ENCODE measurements at regions not wholly inside any gene's neighbourhood (a gene's known extent, or its start where the extent isn't known, plus 50 kb on each side); places are given as distances from the start of the nearest gene placed in this dataset.

- TF ChIP-seq RAD21 (IDR thresholded peaks at IDR 0.05; ENCODE audit: low read depth) (no peak), CEBPB (IDR thresholded peaks at IDR 0.05) (no peak), EP300 (IDR thresholded peaks at IDR 0.05; ENCODE audit: borderline replicate concordance) (no peak), USF1 (IDR thresholded peaks at IDR 0.05) (no peak), TAF1 (IDR thresholded peaks at IDR 0.05; ENCODE audit: low read depth) (no peak), YY1 (IDR thresholded peaks at IDR 0.05; ENCODE audit: low read depth) (no peak), TEAD4 (IDR thresholded peaks at IDR 0.05) (no peak), NFIC (IDR thresholded peaks at IDR 0.05) (no peak), FOXM1 (IDR thresholded peaks at IDR 0.05; ENCODE audit: borderline replicate concordance, low read depth) (no peak), TCF12 (IDR thresholded peaks at IDR 0.05; ENCODE audit: low read depth) (no peak), ZBTB7A (IDR thresholded peaks at IDR 0.05; ENCODE audit: low read depth) (no peak), EGR1 (IDR thresholded peaks at IDR 0.05) (no peak)
- TF ChIP-seq, protein P1, sequence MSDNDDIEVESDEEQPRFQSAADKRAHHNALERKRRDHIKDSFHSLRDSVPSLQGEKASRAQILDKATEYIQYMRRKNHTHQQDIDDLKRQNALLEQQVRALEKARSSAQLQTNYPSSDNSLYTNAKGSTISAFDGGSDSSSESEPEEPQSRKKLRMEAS (IDR thresholded peaks at IDR 0.05) = no peak
- TF ChIP-seq, protein P2, sequence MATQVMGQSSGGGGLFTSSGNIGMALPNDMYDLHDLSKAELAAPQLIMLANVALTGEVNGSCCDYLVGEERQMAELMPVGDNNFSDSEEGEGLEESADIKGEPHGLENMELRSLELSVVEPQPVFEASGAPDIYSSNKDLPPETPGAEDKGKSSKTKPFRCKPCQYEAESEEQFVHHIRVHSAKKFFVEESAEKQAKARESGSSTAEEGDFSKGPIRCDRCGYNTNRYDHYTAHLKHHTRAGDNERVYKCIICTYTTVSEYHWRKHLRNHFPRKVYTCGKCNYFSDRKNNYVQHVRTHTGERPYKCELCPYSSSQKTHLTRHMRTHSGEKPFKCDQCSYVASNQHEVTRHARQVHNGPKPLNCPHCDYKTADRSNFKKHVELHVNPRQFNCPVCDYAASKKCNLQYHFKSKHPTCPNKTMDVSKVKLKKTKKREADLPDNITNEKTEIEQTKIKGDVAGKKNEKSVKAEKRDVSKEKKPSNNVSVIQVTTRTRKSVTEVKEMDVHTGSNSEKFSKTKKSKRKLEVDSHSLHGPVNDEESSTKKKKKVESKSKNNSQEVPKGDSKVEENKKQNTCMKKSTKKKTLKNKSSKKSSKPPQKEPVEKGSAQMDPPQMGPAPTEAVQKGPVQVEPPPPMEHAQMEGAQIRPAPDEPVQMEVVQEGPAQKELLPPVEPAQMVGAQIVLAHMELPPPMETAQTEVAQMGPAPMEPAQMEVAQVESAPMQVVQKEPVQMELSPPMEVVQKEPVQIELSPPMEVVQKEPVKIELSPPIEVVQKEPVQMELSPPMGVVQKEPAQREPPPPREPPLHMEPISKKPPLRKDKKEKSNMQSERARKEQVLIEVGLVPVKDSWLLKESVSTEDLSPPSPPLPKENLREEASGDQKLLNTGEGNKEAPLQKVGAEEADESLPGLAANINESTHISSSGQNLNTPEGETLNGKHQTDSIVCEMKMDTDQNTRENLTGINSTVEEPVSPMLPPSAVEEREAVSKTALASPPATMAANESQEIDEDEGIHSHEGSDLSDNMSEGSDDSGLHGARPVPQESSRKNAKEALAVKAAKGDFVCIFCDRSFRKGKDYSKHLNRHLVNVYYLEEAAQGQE (IDR thresholded peaks at IDR 0.05; ENCODE audit: low read depth) = no peak
Observed at GRCh38 chr9:26240020-26240419, 561.8 kb upstream of the TUSC1 start.

Measured in Ishikawa (cell line).